ENCODE measurements at regions not wholly inside any gene's neighbourhood (a gene's known extent, or its start where the extent isn't known, plus 50 kb on each side); places are given as distances from the start of the nearest gene placed in this dataset.

GRCh38 chr15:25982736-25983135, 119.6 kb upstream of the ATP10A start:
- no peak for TF ChIP-seq CTCF (IDR thresholded peaks at IDR 0.05 in 2 of 3, conservative IDR thresholded peaks at IDR 0.05 in 1 of 3; ENCODE audit: borderline replicate concordance in 1 of 3, insufficient read depth in 1 of 3, low read depth in 2 of 3, low read length in 2 of 3)
- no peak for TF ChIP-seq POLR2AphosphoS5 (IDR thresholded peaks at IDR 0.05; ENCODE audit: low read depth, low read length)
- TF ChIP-seq POLR2A (IDR thresholded peaks at IDR 0.05; ENCODE audit: borderline replicate concordance, extremely low read depth, insufficient read depth, insufficient read length): no peak
- no peak for TF ChIP-seq TCF7L2 (IDR thresholded peaks at IDR 0.05; ENCODE audit: borderline replicate concordance, extremely low read depth, insufficient read depth, insufficient read length)
- TF ChIP-seq JUND (IDR thresholded peaks at IDR 0.05): no peak
- no peak for TF ChIP-seq YY1 (IDR thresholded peaks at IDR 0.05; ENCODE audit: extremely low read depth, insufficient replicate concordance, low read depth, low read length)
- TF ChIP-seq REST (IDR thresholded peaks at IDR 0.05; ENCODE audit: low read depth): no peak
- TF ChIP-seq ATF3 (IDR thresholded peaks at IDR 0.05): no peak
